GM21528 (cell line): ENCODE measurements at regions not wholly inside any gene's neighbourhood (a gene's known extent, or its start where the extent isn't known, plus 50 kb on each side); places are given as distances from the start of the nearest gene placed in this dataset.

Source experiments
- ATAC-seq: cut with Tn5 transposase; IDR thresholded peaks from one replicate; pipeline ENCODE4 v1.9.1; 2021; ENCODE audit warnings: mild to moderate bottlenecking, moderate library complexity; ENCODE audit not compliant: unreplicated experiment, low FRiP score

DNA sequence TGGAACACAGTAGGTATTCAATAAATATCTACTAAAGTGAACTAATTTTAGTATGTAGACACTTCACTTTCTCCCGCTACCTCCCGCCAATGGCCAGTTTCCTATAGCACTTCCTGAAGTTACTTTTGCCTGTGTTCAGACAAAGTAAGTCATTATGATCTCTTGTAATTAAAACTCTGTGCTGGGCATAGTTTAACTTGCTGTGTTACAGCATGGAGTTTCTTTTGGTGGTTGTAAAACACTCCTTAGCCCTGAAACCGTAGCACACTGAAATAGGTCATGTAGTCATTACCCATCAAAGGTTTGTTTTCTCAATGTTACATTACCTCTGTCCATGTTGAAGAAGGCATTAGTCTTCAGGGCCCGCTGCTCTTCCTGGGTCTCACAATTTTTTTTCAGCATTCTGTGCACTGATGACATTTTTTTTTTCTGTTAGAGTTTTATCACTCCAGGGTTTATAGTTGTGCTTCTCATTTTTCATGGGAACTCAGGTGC lies 54.0 kb upstream of the CENPW start:
- ATAC-seq: no peak
